LoVo (cell line): ENCODE measurements at regions not wholly inside any gene's neighbourhood (a gene's known extent, or its start where the extent isn't known, plus 50 kb on each side); places are given as distances from the start of the nearest gene placed in this dataset.

ENCODE experiments used
- DNase-seq: peaks from one replicate; pipeline ENCODE4 v3.0.0-alpha.2; 2016; ENCODE audit warnings: low spot score

GRCh38 chr17:79443026-79443425 lies 167.8 kb downstream of the RBFOX3 start:
- no peak for DNase-seq

- no peak for DNase-seq
These were observed 169.3 kb downstream of the RBFOX3 start for GRCh38 chr17:79441356-79442160.

DNA sequence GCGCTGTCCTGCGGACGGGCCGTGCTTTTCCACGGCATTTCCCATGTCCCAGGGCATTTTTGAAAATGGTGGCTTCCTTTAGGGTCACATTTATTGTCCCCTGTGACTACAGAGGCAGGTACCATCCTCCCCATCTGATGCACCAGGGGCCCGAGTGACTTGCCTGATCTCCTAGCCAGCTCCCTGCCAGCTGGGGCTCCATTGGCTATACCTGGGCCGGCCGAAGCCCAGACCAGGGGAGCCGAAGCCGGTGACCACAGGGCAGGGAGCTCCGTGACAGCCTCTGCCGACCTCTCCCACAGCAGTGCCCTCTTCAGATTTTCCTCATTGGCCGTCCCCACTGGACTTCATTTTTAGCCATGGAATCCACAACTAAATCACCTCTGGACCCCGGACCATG lies 170.6 kb downstream of the RBFOX3 start:
- no peak for DNase-seq

GRCh38 chr17:79439493-79439892 lies 171.4 kb downstream of the RBFOX3 start:
- DNase-seq = no peak

DNA sequence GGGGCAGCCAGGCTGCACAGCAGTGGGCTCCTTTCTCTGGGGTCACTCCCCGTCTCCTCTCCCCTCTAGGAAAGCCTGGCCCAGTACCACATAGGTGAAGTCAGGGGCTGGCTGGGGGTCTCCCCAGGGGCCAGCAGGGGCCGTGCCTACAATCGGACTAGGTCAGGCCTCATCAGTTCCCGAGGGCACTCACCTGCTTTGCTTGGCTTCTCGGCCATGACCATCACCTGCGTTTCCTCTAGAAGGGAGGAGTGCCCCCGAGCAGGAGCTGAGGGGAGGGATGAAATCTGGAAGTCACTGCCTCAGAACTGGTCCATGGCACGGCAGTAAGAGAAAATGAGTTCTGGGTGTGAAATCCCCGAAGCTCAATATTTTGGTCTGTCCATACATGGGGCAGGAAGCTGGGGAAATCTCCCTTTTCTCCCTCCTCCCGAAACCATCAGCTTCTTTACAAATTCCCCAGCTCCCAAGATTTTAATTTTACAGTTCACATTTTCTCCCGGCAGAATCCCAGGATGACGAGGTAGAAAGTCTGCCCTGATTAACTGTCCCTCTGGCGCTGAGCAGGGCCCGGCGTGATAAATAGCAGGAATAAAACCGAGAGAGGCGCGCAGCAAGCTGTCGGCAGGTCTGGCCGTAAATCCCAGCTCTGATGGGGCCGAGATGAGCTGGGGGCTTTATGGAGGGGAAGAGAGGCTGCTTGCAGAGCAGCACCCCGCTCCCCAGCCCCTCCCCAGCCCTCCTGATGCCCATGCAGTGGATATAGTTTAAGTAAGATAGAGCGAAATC lies 172.1 kb downstream of the RBFOX3 start:
- no peak for DNase-seq

DNA sequence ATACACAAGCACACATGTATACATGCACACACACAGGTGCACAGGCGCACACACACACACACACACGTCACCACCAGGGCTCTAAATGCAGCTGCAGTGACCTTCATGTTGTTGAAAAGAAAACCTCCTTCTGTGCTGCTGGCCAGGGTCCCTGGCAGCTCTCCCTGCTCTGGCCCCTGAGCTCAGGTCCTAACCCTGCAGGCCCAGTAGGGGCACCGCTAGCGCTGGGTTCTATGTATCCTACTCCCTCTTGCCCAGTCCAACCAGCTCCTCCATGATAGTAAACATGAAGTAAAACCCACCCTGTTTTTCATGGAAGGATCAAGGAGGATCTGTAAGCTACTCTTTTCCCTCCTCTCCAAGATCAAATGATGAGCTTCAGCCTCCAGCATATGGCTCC lies 172.8 kb downstream of the RBFOX3 start:
- no peak for DNase-seq

GRCh38 chr17:79437081-79437480 lies 173.8 kb downstream of the RBFOX3 start:
- no peak for DNase-seq

- no peak for DNase-seq
These were observed 174.9 kb downstream of the RBFOX3 start for GRCh38 chr17:79435962-79436361.

DNA sequence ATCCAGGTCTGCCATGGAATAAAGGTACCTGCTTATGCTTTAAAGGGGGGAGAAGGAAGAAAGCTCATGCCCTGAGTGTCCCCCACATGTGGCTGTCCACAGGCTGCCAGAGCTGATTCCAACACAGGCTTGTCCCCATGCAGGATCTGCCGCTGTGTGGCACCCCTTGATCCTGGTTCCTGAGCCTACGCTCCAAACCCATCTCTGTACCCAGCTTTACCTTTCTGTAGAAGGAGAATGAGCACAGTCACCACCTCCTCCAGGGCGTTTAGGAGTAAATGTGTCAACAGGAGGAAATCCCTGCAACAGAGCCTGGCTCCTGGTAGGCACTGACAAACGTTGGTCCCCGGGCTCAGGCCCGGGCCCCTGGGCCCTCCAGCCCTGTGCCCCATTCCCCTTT lies 175.6 kb downstream of the RBFOX3 start:
- DNase-seq = no peak

DNA sequence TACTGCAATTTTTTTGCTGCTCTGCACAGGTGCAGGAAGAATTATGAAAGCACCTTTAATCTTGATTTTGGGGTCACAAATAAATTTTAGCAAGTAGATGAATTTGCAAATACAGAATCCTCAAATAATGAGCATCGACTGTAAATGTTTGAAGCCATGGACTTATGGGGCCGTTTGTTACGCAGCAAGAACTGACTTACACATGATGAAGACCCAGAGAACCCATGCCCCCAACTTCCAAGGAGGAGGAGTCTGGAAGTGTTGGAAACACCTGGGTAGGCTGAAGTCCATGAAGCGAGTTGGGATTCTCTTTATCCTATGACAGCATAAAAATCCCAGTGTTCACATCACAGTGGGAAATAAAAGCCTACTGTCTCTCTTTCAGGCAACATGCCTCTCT lies 176.6 kb downstream of the RBFOX3 start:
- DNase-seq = no peak

GRCh38 chr17:79433379-79433778 lies 177.5 kb downstream of the RBFOX3 start:
- DNase-seq = no peak

DNA sequence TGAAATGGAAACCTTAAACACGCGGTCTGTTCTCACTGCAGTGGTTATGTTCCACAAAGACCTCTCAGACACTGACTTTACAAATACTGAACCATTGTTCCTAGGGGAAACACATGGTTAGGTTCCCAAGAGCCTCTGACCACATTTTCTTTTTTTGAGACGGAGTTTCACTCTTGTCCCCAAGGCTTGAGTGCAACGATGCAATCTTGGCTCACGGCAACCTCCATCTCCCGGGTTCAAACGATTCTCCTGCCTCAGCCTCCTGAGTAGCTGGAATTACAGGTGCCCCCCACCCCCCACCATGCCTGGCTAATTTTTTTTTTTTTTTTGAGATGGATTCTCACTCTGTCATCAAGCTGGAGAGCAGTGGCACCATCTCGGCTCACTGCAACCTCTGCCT lies 179.7 kb downstream of the RBFOX3 start:
- DNase-seq = no peak

DNA sequence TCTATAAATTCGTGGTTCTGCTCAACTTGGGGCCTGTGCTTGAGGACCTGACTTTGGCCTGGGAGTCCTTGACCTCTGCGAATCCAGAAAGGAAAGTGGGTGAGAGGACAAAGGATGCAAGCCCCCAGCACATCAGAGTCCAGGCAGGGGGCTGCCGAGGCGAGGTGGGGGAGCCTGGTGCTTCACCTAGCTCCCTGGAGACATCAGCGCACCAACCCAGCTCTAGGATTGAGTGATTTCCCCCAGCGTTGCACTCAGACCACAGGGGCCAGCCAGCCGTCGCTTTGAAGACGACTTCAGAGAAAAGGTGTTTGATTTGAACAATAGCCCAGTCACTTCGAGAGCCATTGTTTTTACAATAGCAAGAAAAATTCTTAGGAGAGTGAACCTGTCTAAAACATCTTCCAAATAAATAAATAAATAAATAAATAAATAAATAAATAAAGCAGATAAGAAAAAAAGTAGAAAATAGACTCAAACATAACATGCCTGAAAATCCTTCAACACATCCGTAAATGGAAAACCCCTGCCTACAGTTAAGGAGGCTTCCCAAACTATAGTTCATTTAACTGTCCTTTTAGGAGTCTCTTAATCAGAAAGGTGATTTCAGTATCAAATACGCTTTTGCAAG lies 180.9 kb downstream of the RBFOX3 start:
- DNase-seq = no peak

DNA sequence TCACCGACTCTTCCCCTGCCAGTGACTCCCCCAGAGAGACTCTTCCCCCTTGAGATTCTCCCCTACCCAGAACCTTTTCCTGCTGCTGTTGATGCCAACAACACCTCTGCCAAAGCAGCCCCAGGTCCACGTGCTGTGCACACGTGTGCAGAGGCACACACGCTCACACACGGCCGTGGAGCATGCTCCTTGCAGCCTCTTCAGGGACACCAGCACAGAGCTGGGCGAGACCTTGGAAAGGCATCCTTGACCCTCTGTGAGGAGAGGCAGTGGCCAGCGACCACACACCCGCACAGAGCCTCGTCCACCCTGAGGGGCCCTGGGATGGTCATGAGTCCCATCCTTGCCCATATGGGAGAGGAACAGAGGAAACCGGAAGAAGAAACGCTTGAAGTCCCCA lies 181.9 kb downstream of the RBFOX3 start:
- DNase-seq = no peak

GRCh38 chr17:79427621-79428539 lies 183.0 kb downstream of the RBFOX3 start:
- no peak for DNase-seq

DNA sequence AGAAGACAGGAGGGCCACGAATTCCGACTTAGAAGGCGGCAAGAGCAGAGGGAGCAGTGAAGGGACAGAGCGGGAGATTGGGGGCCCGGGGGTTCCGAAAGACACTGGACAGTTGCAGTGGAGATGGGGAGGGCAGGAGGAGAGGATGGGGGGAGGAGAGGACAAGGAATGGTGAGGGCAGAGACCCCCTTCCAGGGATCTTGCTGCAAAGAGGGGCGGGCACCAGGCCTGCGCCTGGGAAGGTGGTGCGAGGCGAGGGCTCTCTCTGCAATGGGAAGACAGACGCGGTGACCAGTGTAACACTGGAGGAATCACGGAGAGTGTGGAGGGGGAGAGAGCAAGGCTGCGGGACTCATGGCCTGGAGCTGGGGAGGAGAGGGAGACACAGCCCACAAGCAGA lies 185.2 kb downstream of the RBFOX3 start:
- DNase-seq = no peak

DNA sequence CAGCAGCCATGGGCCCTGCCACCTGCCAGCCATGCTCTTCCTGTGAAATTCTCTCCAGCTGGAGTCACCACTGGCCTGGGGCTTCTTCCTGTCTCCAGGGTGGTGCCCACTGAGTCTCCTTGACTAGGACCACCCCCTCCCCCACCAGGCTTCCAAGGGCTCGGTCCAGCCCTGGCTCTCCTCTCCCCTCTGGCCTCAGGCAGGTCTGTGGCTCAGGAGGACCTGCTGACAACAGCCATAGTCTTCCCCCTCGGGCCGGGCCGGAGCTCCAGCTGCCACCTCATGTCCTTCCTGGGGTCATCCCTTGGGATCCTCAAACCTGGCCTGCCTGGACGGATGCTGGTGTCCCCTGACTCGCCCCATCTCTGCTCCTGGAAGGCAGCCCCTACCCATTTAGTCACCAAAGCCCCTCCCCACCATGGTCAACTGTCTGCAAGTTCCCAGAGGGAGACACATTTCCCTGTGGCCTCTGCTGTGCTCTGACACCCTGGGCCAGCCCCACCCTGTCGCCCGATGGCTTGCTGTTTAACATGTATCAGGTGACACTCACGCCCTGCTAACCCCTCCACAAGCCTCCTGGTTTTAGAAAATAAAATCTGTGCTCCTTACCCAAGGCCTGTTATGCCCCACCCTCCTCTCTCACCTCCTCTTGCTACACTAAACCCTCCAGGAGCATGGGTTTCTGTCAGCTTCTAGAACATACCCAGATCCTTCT lies 186.2 kb downstream of the RBFOX3 start:
- DNase-seq = no peak

DNA sequence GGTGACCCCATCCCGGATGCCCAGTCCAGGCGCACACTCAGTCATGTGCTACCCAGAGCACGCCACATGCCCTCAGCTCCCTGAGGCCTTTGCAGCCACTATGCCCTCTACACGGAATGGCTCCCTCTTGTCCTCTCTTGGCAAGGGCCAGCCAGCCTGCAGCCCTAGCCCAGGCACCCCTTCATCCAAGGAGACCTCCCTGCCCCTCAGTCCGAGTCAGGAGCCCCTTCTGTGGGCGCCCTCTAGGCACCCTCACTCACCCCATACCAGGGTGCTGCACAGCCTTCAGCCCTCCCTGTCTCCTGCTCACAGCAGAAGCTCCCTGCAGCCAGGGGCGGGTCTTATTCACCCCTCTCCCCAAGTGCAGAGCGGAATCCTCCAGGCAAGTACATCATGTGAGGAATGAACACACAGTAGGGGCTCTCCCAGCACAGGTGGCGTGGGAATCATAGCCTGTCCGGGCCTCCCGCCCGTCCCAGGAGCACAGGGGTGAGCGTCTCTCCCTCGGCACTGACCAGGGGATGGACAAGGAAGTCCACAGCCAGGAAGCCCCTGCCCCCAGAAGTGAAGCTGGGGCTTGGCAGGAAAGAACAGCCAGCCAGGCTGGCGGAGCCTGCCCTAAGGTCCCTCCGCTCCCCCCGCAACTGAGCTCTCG lies 186.9 kb downstream of the RBFOX3 start:
- no peak for DNase-seq

GRCh38 chr17:79422236-79422635 lies 188.6 kb downstream of the RBFOX3 start:
- no peak for DNase-seq

- DNase-seq = no peak
These were observed 190.3 kb downstream of the RBFOX3 start for GRCh38 chr17:79420318-79421243.
